ENCODE measurements at regions not wholly inside any gene's neighbourhood (a gene's known extent, or its start where the extent isn't known, plus 50 kb on each side); places are given as distances from the start of the nearest gene placed in this dataset.

DNA sequence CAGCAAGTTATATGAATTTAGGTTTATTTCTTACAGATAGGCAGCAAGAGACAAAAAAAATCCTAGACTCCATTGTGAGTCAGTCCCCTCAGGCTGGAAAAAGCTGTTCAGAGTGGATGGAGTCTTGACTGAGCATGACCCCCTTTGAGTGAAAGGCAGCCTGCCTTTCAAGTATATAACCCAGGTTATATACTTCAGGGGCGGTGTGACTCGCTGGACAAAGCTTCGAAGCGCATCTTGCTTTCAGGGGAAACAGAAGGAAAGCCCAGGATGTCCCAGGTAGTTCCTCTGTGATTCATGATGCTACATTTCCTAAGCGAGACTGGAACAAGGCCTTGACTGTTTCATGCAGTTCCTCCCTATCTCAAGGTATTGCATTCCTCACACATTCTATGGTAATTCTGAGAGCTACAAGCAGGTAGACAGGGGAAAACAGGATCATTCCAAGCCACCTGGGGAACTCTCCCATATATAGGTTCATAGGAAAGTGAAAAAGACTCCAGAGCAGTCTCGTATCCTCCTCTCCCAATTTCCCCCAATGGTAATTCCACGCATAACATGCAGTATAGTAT lies 1244.1 kb upstream of the CDH6 start:
- TF ChIP-seq EZH2 (IDR thresholded peaks at IDR 0.05; ENCODE audit: low read depth, low read length, severe bottlenecking): no peak
- TF ChIP-seq CTCF (IDR thresholded peaks at IDR 0.05; ENCODE audit: control extremely low read depth in 1 of 3, insufficient read depth in 1 of 3, low read depth in 1 of 3, low read length in 3 of 3): no peak
- no peak for TF ChIP-seq SIN3A (conservative IDR thresholded peaks at IDR 0.05 in 1 of 2, IDR thresholded peaks at IDR 0.05 in 1 of 2; ENCODE audit: low read depth in 1 of 2, low read length in 2 of 2)
- no peak for TF ChIP-seq CHD1 (IDR thresholded peaks at IDR 0.05; ENCODE audit: low read depth, low read length)
- no peak for TF ChIP-seq GABPA (IDR thresholded peaks at IDR 0.05; ENCODE audit: borderline replicate concordance, insufficient read depth, low read length)
- no peak for TF ChIP-seq BRCA1 (IDR thresholded peaks at IDR 0.05; ENCODE audit: low read depth, low read length)
- no peak for TF ChIP-seq TAF1 (IDR thresholded peaks at IDR 0.05; ENCODE audit: low read depth, low read length)
- TF ChIP-seq RNF2 (IDR thresholded peaks at IDR 0.05; ENCODE audit: borderline replicate concordance, low read depth, low read length, missing control alignments, poor library complexity, severe bottlenecking): no peak
- no peak for TF ChIP-seq SUZ12 (IDR thresholded peaks at IDR 0.05; ENCODE audit: low read length)
- TF ChIP-seq RAD21 (IDR thresholded peaks at IDR 0.05 in 1 of 2, conservative IDR thresholded peaks at IDR 0.05 in 1 of 2; ENCODE audit: low read depth in 2 of 2, low read length in 2 of 2): no peak
- no peak for TF ChIP-seq RFX5 (IDR thresholded peaks at IDR 0.05; ENCODE audit: borderline replicate concordance, low read depth, low read length)

Data from H1 (cell line).